SK-N-SH (cell line): ENCODE measurements at regions not wholly inside any gene's neighbourhood (a gene's known extent, or its start where the extent isn't known, plus 50 kb on each side); places are given as distances from the start of the nearest gene placed in this dataset.

Experiments used
- CTCF ChIA-PET: fragments of 300-600, 350-600 bp; formaldehyde crosslinking; extraction: SDS; loops from one replicate; lab custom pipeline; 2021; lab: Yijun Ruan, JAX
- POLR2A ChIA-PET: fragments of 350-600 bp; sonication (Branson Sonifier 250); formaldehyde crosslinking; extraction: SDS; loops from one replicate; lab custom pipeline; 2020; ENCODE audit warnings: antibody characterized with exemption, inconsistent platforms; lab: Yijun Ruan, JAX
- DNase-seq: peaks from one replicate; pipeline ENCODE4 v3.0.0; 2012
- H2AFZ ChIP-seq: fragments of 200-600 bp; sonication (generic); 2 replicates; pipeline ENCODE4 v1.8.1; 2016; ENCODE audit warnings: antibody characterized with exemption, mild to moderate bottlenecking, low read depth
- H3F3A ChIP-seq: fragments of 200-600 bp; sonication (generic); replicated peaks from 2 replicates; pipeline ENCODE3; 2016; ENCODE audit warnings: antibody characterized with exemption, mild to moderate bottlenecking; ENCODE audit not compliant: insufficient read depth
- H3K27ac ChIP-seq, 2 experiments: fragments of 200-500 bp in 1 of 2; fragments of 200-600 bp in 1 of 2; sonication (Bioruptor generic) in 1 of 2; sonication (generic), shearing (Covaris generic) in 1 of 2; 2 replicates each; pipeline versions ENCODE4 v1.5.1 to v1.6.1; 2014 to 2016; ENCODE audit warnings: low read depth in 2 of 2, inconsistent platforms in 1 of 2, low read length in 1 of 2, mild to moderate bottlenecking in 1 of 2, mixed read lengths in 1 of 2
- H3K27me3 ChIP-seq: fragments of 200-600 bp; sonication (generic), shearing (Covaris generic); 2 replicates; pipeline ENCODE4 v1.6.1; 2016; ENCODE audit warnings: mixed run types; ENCODE audit not compliant: insufficient read depth
- H3K36me3 ChIP-seq, 2 experiments: fragments of 200-500 bp in 1 of 2; fragments of 200-600 bp in 1 of 2; sonication (Bioruptor generic) in 1 of 2; sonication (generic) in 1 of 2; replicated peaks in 1 of 2; 2 replicates each; pipeline versions ENCODE3 to v1.5.1; 2014 to 2016; ENCODE audit warnings: low read length in 1 of 2, mild to moderate bottlenecking in 1 of 2; ENCODE audit not compliant: insufficient read depth in 2 of 2, control insufficient read depth in 1 of 2
- H3K4me1 ChIP-seq, 2 experiments: fragments of 200-500 bp in 1 of 2; fragments of 200-600 bp in 1 of 2; sonication (Bioruptor generic) in 1 of 2; sonication (generic), shearing (Covaris generic) in 1 of 2; 2 replicates each; pipeline versions ENCODE4 v1.5.1 to v1.6.1; 2014 to 2016; ENCODE audit warnings: low read depth in 1 of 2, low read length in 1 of 2, mixed run types in 1 of 2; ENCODE audit not compliant: insufficient read depth in 2 of 2, control insufficient read depth in 1 of 2
- H3K4me2 ChIP-seq: fragments of 200-600 bp; sonication (generic), shearing (Covaris generic); 2 replicates; pipeline ENCODE4 v1.6.1; 2017; ENCODE audit warnings: mixed run types
- H3K4me3 ChIP-seq, 2 experiments: fragments of 200-500 bp in 1 of 2; fragments of 200-600 bp in 1 of 2; sonication (Bioruptor generic) in 1 of 2; sonication (generic), shearing (Covaris generic) in 1 of 2; 2 replicates each; pipeline versions ENCODE4 v1.5.1 to v1.8.1; 2014 to 2016; ENCODE audit warnings: low read depth in 2 of 2, inconsistent platforms in 1 of 2, low read length in 1 of 2, mild to moderate bottlenecking in 1 of 2, mixed read lengths in 1 of 2, moderate library complexity in 1 of 2
- H3K79me2 ChIP-seq: fragments of 200-600 bp; sonication (generic); 2 replicates; pipeline ENCODE4 v1.8.1; 2017; ENCODE audit warnings: mild to moderate bottlenecking; ENCODE audit not compliant: insufficient read depth
- H3K9ac ChIP-seq: fragments of 200-600 bp; sonication (generic); 2 replicates; pipeline ENCODE4 v1.6.1; 2017; ENCODE audit warnings: mixed run types
- H3K9me2 ChIP-seq: fragments of 200-600 bp; sonication (generic); 2 replicates; pipeline ENCODE4 v1.6.1; 2017; ENCODE audit warnings: mixed run types
- H3K9me3 ChIP-seq: fragments of 200-600 bp; sonication (generic); 2 replicates; pipeline ENCODE4 v1.6.1; 2017; ENCODE audit warnings: mixed run types, mild to moderate bottlenecking, moderate library complexity
- H4K20me1 ChIP-seq: fragments of 200-600 bp; sonication (generic); 2 replicates; pipeline ENCODE4 v1.6.1; 2017; ENCODE audit warnings: mild to moderate bottlenecking, mixed run types; ENCODE audit not compliant: insufficient read depth
- CTCF ChIP-seq: fragments of 200-600 bp; sonication (generic); IDR thresholded peaks from 2 replicates; pipeline ENCODE4 v1.6.1; 2017; ENCODE audit warnings: antibody characterized with exemption, mild to moderate bottlenecking, moderate library complexity
- EP300 ChIP-seq, 2 experiments: IDR thresholded peaks; 2 replicates each; pipeline versions ENCODE4 v1.4.0 to v1.6.1; 2012; ENCODE audit warnings: borderline replicate concordance in 1 of 2, low read depth in 1 of 2, low read length in 1 of 2
- EZH2phosphoT487 ChIP-seq: fragments of 200-600 bp; sonication (generic); IDR thresholded peaks from 2 replicates; pipeline ENCODE4 v1.6.1; 2017; ENCODE audit warnings: low read depth, mixed run types, mild to moderate bottlenecking, antibody characterized with exemption, moderate library complexity, borderline replicate concordance
- GATA2 ChIP-seq: sonication (generic); formaldehyde crosslinking; IDR thresholded peaks from 2 replicates; pipeline ENCODE4 v1.5.0; 2020; ENCODE audit warnings: mild to moderate bottlenecking, missing genetic modification reagents
- MAX ChIP-seq: IDR thresholded peaks from 2 replicates; pipeline ENCODE4 v1.4.0; 2012; ENCODE audit warnings: low read depth
- RXRA ChIP-seq: IDR thresholded peaks from 2 replicates; pipeline ENCODE4 v1.4.0; 2012; ENCODE audit warnings: low read depth, mild to moderate bottlenecking, borderline replicate concordance
- SIN3A ChIP-seq: IDR thresholded peaks from 2 replicates; pipeline ENCODE4 v1.6.1; 2012; ENCODE audit warnings: low read depth, mild to moderate bottlenecking, low read length, moderate library complexity, borderline replicate concordance
- SMC3 ChIP-seq: IDR thresholded peaks from 2 replicates; pipeline ENCODE4 v1.6.1; 2012; ENCODE audit warnings: low read depth, low read length, improper control_type of control experiment
- TAF1 ChIP-seq: IDR thresholded peaks from 2 replicates; pipeline ENCODE4 v1.6.1; 2012; ENCODE audit warnings: low read depth, mild to moderate bottlenecking, low read length, moderate library complexity, borderline replicate concordance
- USF1 ChIP-seq: IDR thresholded peaks from 2 replicates; pipeline ENCODE4 v1.4.0; 2012; ENCODE audit warnings: low read depth, borderline replicate concordance
- USF2 ChIP-seq: fragments of 150-350 bp; IDR thresholded peaks from 2 replicates; pipeline ENCODE4 v1.6.1; 2017; ENCODE audit warnings: antibody characterized with exemption, low read length, low read depth, borderline replicate concordance
- YY1 ChIP-seq: IDR thresholded peaks from 2 replicates; pipeline ENCODE4 v1.4.0; 2012; ENCODE audit warnings: low read depth, mild to moderate bottlenecking
- WGBS: methylation state at CpG from one replicate; pipeline ENCODE4 v1.1.6; 2017; ENCODE audit warnings: low lambda C conversion rate; 5-methylcytosine and 5-hydroxymethylcytosine counted together

GRCh38 chr1:5563861-5564577 is 428.2 kb downstream of the NPHP4 start:
- WGBS: 46% methylated on average over 11 of the region's 14 CpGs
- CTCF ChIA-PET: interaction anchor here (1.7 kb wide), 1 partner anchor 54 kb away, joined by 6 read pairs; no protein-coding TSS in a partner anchor

GRCh38 chr1:5562769-5563168 is 429.5 kb downstream of the NPHP4 start:
- Histone ChIP-seq H3K79me2 (no peaks in the 10 kb centered on the region), H3K9me2 (no peaks in the 10 kb centered on the region), H3K4me2 (no peak overlapping the region), H2AFZ (no peak overlapping the region), H3F3A (no peaks in the 10 kb centered on the region), H4K20me1 (no peaks in the 10 kb centered on the region), H3K27me3 (no peaks in the 10 kb centered on the region), H3K4me3 (no peak overlapping the region), H3K27ac (no peak overlapping the region), H3K36me3 (no peaks in the 10 kb centered on the region), H3K9me3 (no peaks in the 10 kb centered on the region), H3K4me1 (peaks cover 0 to 8% of the 10 kb centered on the region in 2 experiments; a peak in 1 of 4 replicates), H3K9ac (no peak overlapping the region)
- WGBS: 2% methylated on average over 2 of the region's 4 CpGs
- ChIA-PET CTCF (no interaction called here), POLR2A (no interaction called here)
- TF ChIP-seq MAX: no peak
- no peak for TF ChIP-seq EZH2phosphoT487
- no peak for TF ChIP-seq EP300 (IDR thresholded peaks at IDR 0.05; ENCODE audit: borderline replicate concordance in 1 of 2, low read depth in 1 of 2, low read length in 1 of 2)
- TF ChIP-seq YY1: no peak
- TF ChIP-seq USF1: no peak
- no peak for TF ChIP-seq RXRA
- DNase-seq: no peak

More at GRCh38 chr1:5563861-5564577, 428.2 kb downstream of the NPHP4 start:
- Histone ChIP-seq H3K4me2 (no peak overlapping the region), H3K9ac (no peak overlapping the region), H3F3A (no peaks in the 10 kb centered on the region), H3K27me3 (no peaks in the 10 kb centered on the region), H3K36me3 (no peaks in the 10 kb centered on the region), H3K4me1 (peaks cover 0 to 8% of the 10 kb centered on the region in 2 experiments; a peak in 1 of 4 replicates), H3K79me2 (no peaks in the 10 kb centered on the region), H3K9me2 (no peaks in the 10 kb centered on the region), H3K4me3 (no peak overlapping the region), H2AFZ (no peak overlapping the region), H3K9me3 (no peaks in the 10 kb centered on the region), H3K27ac (no peak overlapping the region), H4K20me1 (no peaks in the 10 kb centered on the region)
- no peak for TF ChIP-seq CTCF
- TF ChIP-seq YY1: no peak
- no peak for TF ChIP-seq SMC3
- no peak for TF ChIP-seq USF2
- TF ChIP-seq TAF1: no peak
- no peak for TF ChIP-seq GATA2 (CRISPR knock-in tag)
- TF ChIP-seq SIN3A: no peak
- DNase-seq: no peak
- POLR2A ChIA-PET: no interaction called here
